NCI-H748 treated with DMSO at 0.1 percent for 48 hours (cell line): ENCODE measurements at regions not wholly inside any gene's neighbourhood (a gene's known extent, or its start where the extent isn't known, plus 50 kb on each side); places are given as distances from the start of the nearest gene placed in this dataset.
"Not testable (repeated sequence)": the region's sequence is repeated elsewhere in the genome, so short reads cannot be mapped to it uniquely, and the experiment has no call there.

Experiments
- DNase-seq: peaks from one replicate; lab custom pipeline; 2025; lab: John Stamatoyannopoulos, UW

GRCh38 chr4:14110407-14110806 is 482.9 kb upstream of the BOD1L1 start:
- no peak for DNase-seq

GRCh38 chr4:14111730-14112181 is 484.2 kb upstream of the BOD1L1 start:
- DNase-seq: no peak

GRCh38 chr4:14115106-14115505 is 487.6 kb upstream of the BOD1L1 start:
- DNase-seq: no peak

GRCh38 chr4:14117575-14118238 is 490.2 kb upstream of the BOD1L1 start:
- no peak for DNase-seq

GRCh38 chr4:14124816-14125215 is 497.3 kb upstream of the BOD1L1 start:
- DNase-seq: no peak

GRCh38 chr4:14125375-14126129 is 498.0 kb upstream of the BOD1L1 start:
- no peak for DNase-seq

- DNase-seq: no peak
These were observed 503.0 kb upstream of the BOD1L1 start for GRCh38 chr4:14130551-14130950.

- no peak for DNase-seq
These were observed 503.8 kb upstream of the BOD1L1 start for GRCh38 chr4:14131335-14131734.

- DNase-seq: no peak
These were observed 504.8 kb upstream of the BOD1L1 start for GRCh38 chr4:14132301-14132700.

GRCh38 chr4:14138106-14138505 is 510.6 kb upstream of the BOD1L1 start:
- DNase-seq: no peak

GRCh38 chr4:14143892-14144291 is 516.4 kb upstream of the BOD1L1 start:
- DNase-seq: no peak

- DNase-seq: no peak
These were observed 521.9 kb upstream of the BOD1L1 start for GRCh38 chr4:14149176-14150053.

GRCh38 chr4:14151101-14151500 is 523.6 kb upstream of the BOD1L1 start:
- DNase-seq: no peak

GRCh38 chr4:14152834-14153519 is 525.5 kb upstream of the BOD1L1 start:
- no peak for DNase-seq

- no peak for DNase-seq
These were observed 528.3 kb upstream of the BOD1L1 start for GRCh38 chr4:14155803-14156202.

GRCh38 chr4:14157262-14157661 is 529.7 kb upstream of the BOD1L1 start:
- DNase-seq: no peak

- no peak for DNase-seq
These were observed 537.8 kb upstream of the BOD1L1 start for GRCh38 chr4:14165222-14165920.

- DNase-seq: no peak
These were observed 540.5 kb upstream of the BOD1L1 start for GRCh38 chr4:14167876-14168510.

- DNase-seq: peak; percentile 17
These were observed 541.4 kb upstream of the BOD1L1 start for GRCh38 chr4:14168919-14169318.

- no peak for DNase-seq
These were observed 541.9 kb upstream of the BOD1L1 start for GRCh38 chr4:14169460-14169859.

- DNase-seq: not testable (repeated sequence)
These were observed 542.4 kb upstream of the BOD1L1 start for GRCh38 chr4:14169940-14170339.
